Trophoblast cell (in vitro differentiated cells and primary cell): ENCODE measurements at regions not wholly inside any gene's neighbourhood (a gene's known extent, or its start where the extent isn't known, plus 50 kb on each side); places are given as distances from the start of the nearest gene placed in this dataset.

Experiments used
- DNase-seq, 2 donors: peaks; one replicate each; pipeline ENCODE4 v3.0.0-alpha.2; 2016
- H2AFZ ChIP-seq: 2 replicates; pipeline ENCODE4 v1.6.1; 2013; ENCODE audit warnings: low read length, moderate library complexity, mild to moderate bottlenecking; ENCODE audit not compliant: insufficient read depth, poor library complexity
- H2AK5ac ChIP-seq: 2 replicates; pipeline ENCODE4 v1.6.1; 2013; ENCODE audit warnings: mild to moderate bottlenecking, low read length
- H2BK120ac ChIP-seq: 2 replicates; pipeline ENCODE4 v1.6.1; 2013; ENCODE audit warnings: low read length, mild to moderate bottlenecking, moderate library complexity; ENCODE audit not compliant: insufficient read depth, poor library complexity
- H2BK12ac ChIP-seq: 2 replicates; pipeline ENCODE4 v1.6.1; 2013; ENCODE audit warnings: mild to moderate bottlenecking, low read length, moderate library complexity
- H2BK5ac ChIP-seq: 2 replicates; pipeline ENCODE4 v1.6.1; 2013; ENCODE audit warnings: low read length, low read depth, moderate library complexity, mild to moderate bottlenecking; ENCODE audit not compliant: poor library complexity
- H3K14ac ChIP-seq: 2 replicates; pipeline ENCODE4 v1.6.1; 2013; ENCODE audit warnings: mild to moderate bottlenecking, low read length
- H3K18ac ChIP-seq: 2 replicates; pipeline ENCODE4 v1.6.1; 2013; ENCODE audit warnings: mild to moderate bottlenecking, low read length
- H3K23ac ChIP-seq: 2 replicates; pipeline ENCODE4 v1.6.1; 2013; ENCODE audit warnings: low read length
- H3K27ac ChIP-seq: 2 replicates; pipeline ENCODE4 v1.5.1; 2013; ENCODE audit warnings: low read depth, mild to moderate bottlenecking, inconsistent platforms, low read length, moderate library complexity
- H3K27me3 ChIP-seq: 2 replicates; pipeline ENCODE4 v1.6.1; 2013; ENCODE audit warnings: inconsistent platforms, mild to moderate bottlenecking, low read length, moderate library complexity; ENCODE audit not compliant: insufficient read depth
- H3K36me3 ChIP-seq, 2 experiments: 1 replicate in 1 of 2; 2 replicates in 1 of 2; pipeline ENCODE4 v1.6.1; 2013; ENCODE audit warnings: low read length in 2 of 2, mild to moderate bottlenecking in 2 of 2, moderate library complexity in 1 of 2; ENCODE audit not compliant: insufficient read depth in 2 of 2, control insufficient read depth in 1 of 2
- H3K4ac ChIP-seq: 2 replicates; pipeline ENCODE4 v1.6.1; 2013; ENCODE audit warnings: low read depth, mild to moderate bottlenecking, low read length, moderate library complexity
- H3K4me1 ChIP-seq, 2 experiments: 1 replicate in 1 of 2; 2 replicates in 1 of 2; pipeline ENCODE4 v1.6.1; 2013; ENCODE audit warnings: low read length in 2 of 2, mild to moderate bottlenecking in 2 of 2, moderate library complexity in 1 of 2; ENCODE audit not compliant: insufficient read depth in 2 of 2, control insufficient read depth in 1 of 2
- H3K4me2 ChIP-seq: 2 replicates; pipeline ENCODE4 v1.6.1; 2013; ENCODE audit warnings: inconsistent platforms, mild to moderate bottlenecking, low read length, moderate library complexity
- H3K4me3 ChIP-seq: 2 replicates; pipeline ENCODE4 v1.5.1; 2013; ENCODE audit warnings: mild to moderate bottlenecking, low read depth, low read length, inconsistent platforms
- H3K79me1 ChIP-seq: one replicate; pipeline ENCODE4 v1.6.1; 2013; ENCODE audit warnings: low read length
- H3K79me2 ChIP-seq: 2 replicates; pipeline ENCODE4 v1.6.1; 2013; ENCODE audit warnings: low read length, mild to moderate bottlenecking; ENCODE audit not compliant: control insufficient read depth, insufficient read depth, poor library complexity
- H3K9ac ChIP-seq: 2 replicates; pipeline ENCODE4 v1.6.1; 2013; ENCODE audit warnings: mild to moderate bottlenecking, low read length
- H3K9me3 ChIP-seq: 2 replicates; pipeline ENCODE4 v1.6.1; 2013; ENCODE audit warnings: low read depth, mild to moderate bottlenecking, control low read depth, inconsistent platforms, low read length; ENCODE audit not compliant: insufficient read depth
- H4K12ac ChIP-seq: 2 replicates; pipeline ENCODE4 v1.6.1; 2013; ENCODE audit warnings: low read depth, mild to moderate bottlenecking, low read length, moderate library complexity
- H4K8ac ChIP-seq: 2 replicates; pipeline ENCODE4 v1.6.1; 2013; ENCODE audit warnings: low read depth, mild to moderate bottlenecking, low read length, moderate library complexity
- H4K91ac ChIP-seq: one replicate; pipeline ENCODE4 v1.6.1; 2013; ENCODE audit warnings: low read depth, mild to moderate bottlenecking, low read length, moderate library complexity
- WGBS: extraction: QIAGEN DNeasy Blood & Tissue Kit; methylation state at CpG from one replicate; pipeline ENCODE4 v1.1.7; 2013; ENCODE audit warnings: missing lambda C conversion rate; ENCODE audit not compliant: insufficient read length, insufficient coverage; ENCODE audit errors: extremely low coverage; 5-methylcytosine and 5-hydroxymethylcytosine counted together

DNA sequence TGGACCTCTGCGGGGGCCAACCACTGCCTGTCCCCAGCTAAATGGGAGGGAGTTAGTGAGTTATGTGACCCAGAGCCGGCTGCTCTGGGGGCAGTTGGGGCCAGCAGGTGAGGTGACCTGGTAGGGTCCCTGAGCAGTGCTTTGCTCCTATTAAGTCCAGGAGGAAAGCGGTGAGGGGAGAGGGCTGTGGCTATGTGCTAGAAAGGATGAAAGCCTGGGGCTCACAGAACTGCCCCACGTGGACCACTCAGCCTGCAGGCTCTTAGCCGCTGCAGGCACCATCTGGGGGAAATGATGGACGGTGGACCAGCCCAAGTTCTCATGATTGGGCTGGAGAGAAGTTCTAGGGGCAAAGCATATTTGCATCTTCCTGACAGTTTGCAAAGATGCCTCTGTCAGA lies 67.6 kb upstream of the ZNF536 start:
- H3K36me3 ChIP-seq = no peaks in the 10 kb centered on the region
- H3K79me2 ChIP-seq = no peaks in the 10 kb centered on the region
- no peak overlapping the region for H2AFZ ChIP-seq
- peaks cover 2% of the 10 kb centered on the region for H3K9me3 ChIP-seq
- no peak overlapping the region for H2BK5ac ChIP-seq
- H3K79me1 ChIP-seq = no peaks in the 10 kb centered on the region
- no peak overlapping the region for H2AK5ac ChIP-seq
- H4K12ac ChIP-seq = no peak overlapping the region
- H3K18ac ChIP-seq = no peak overlapping the region
- no peak overlapping the region for H3K27ac ChIP-seq
- H3K4me1 ChIP-seq = no peaks in the 10 kb centered on the region
- H2BK12ac ChIP-seq = no peak overlapping the region
- no peak overlapping the region for H3K14ac ChIP-seq
- H3K9ac ChIP-seq = no peak overlapping the region
- no peak overlapping the region for H4K8ac ChIP-seq
- H4K91ac ChIP-seq = no peak overlapping the region
- no peaks in the 10 kb centered on the region for H3K27me3 ChIP-seq
- H3K4ac ChIP-seq = no peak overlapping the region
- no peak overlapping the region for H3K23ac ChIP-seq
- WGBS = no CpG with 5 or more reads among the region's 6 CpGs
- no peak for DNase-seq
- no peak overlapping the region for H3K4me2 ChIP-seq
- no peak overlapping the region for H2BK120ac ChIP-seq
- H3K4me3 ChIP-seq = no peak overlapping the region

GRCh38 chr19:30305346-30306060 lies 66.7 kb upstream of the ZNF536 start:
- WGBS = no CpG with 5 or more reads among the region's 9 CpGs
- H3K4me1 ChIP-seq = no peaks in the 10 kb centered on the region
- no peak overlapping the region for H3K4me3 ChIP-seq
- H3K79me2 ChIP-seq = no peaks in the 10 kb centered on the region
- no peak overlapping the region for H2AK5ac ChIP-seq
- no peak overlapping the region for H4K91ac ChIP-seq
- H3K14ac ChIP-seq = no peak overlapping the region
- H3K4me2 ChIP-seq = no peak overlapping the region
- H3K79me1 ChIP-seq = no peaks in the 10 kb centered on the region
- H3K23ac ChIP-seq = no peak overlapping the region
- no peak overlapping the region for H2AFZ ChIP-seq
- no peak overlapping the region for H3K18ac ChIP-seq
- no peak overlapping the region for H3K27ac ChIP-seq
- H2BK5ac ChIP-seq = no peak overlapping the region
- no peak overlapping the region for H4K8ac ChIP-seq
- no peak for DNase-seq
- H3K27me3 ChIP-seq = no peaks in the 10 kb centered on the region
- H2BK120ac ChIP-seq = no peak overlapping the region
- H3K9me3 ChIP-seq = peaks cover 2% of the 10 kb centered on the region
- H4K12ac ChIP-seq = no peak overlapping the region
- H3K36me3 ChIP-seq = no peaks in the 10 kb centered on the region
- no peak overlapping the region for H3K9ac ChIP-seq
- no peak overlapping the region for H2BK12ac ChIP-seq
- H3K4ac ChIP-seq = no peak overlapping the region

DNA sequence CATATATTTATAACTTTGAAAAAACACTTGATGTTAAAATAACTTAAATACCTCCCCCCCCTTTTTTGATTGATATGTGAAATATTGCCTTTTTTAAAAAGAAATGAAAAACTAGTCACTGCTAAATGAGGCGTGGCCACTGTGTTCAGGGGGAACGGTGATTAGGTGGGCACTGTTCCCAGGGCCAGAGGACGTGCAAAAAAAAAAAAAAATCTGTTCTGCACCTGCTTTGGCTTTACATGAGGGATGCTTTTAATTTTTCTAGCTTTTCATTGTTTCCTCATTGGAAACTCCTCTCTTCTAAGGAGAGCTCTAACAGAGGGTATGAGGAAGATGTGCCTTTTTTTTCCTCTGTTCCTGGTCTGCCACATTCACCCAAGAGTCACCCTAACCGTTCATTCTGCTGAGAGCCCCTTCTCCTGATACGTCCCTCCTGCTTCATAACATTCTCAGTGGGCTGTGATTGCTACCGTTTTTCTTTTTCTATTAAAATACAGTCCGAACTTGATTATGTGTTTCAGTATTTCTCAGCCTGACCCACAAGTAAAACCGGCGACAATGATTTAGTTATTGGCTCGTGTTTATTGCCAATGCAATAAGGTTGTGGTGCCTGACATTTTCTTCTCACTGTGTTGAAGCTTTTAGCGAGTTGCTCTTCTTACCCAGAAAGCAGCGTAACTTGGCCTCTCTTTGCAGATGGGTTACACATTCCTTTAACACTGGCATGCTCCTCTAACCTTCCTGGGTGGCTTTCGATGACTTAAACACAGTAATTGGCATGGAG lies 64.8 kb upstream of the ZNF536 start:
- no peak overlapping the region for H3K27ac ChIP-seq
- H3K79me1 ChIP-seq = no peaks in the 10 kb centered on the region
- H3K4me1 ChIP-seq = no peaks in the 10 kb centered on the region
- H3K36me3 ChIP-seq = no peaks in the 10 kb centered on the region
- no peak overlapping the region for H3K18ac ChIP-seq
- H3K4me2 ChIP-seq = no peak overlapping the region
- no peaks in the 10 kb centered on the region for H3K79me2 ChIP-seq
- no peak overlapping the region for H3K14ac ChIP-seq
- no CpG with 5 or more reads among the region's 13 CpGs for WGBS
- no peak overlapping the region for H2BK5ac ChIP-seq
- no peak for DNase-seq
- no peaks in the 10 kb centered on the region for H3K27me3 ChIP-seq
- H3K9ac ChIP-seq = no peak overlapping the region
- peaks cover 2% of the 10 kb centered on the region for H3K9me3 ChIP-seq
- H4K8ac ChIP-seq = no peak overlapping the region
- no peak overlapping the region for H2BK12ac ChIP-seq
- H2AFZ ChIP-seq = no peak overlapping the region
- no peak overlapping the region for H4K91ac ChIP-seq
- H2BK120ac ChIP-seq = no peak overlapping the region
- no peak overlapping the region for H4K12ac ChIP-seq
- no peak overlapping the region for H3K23ac ChIP-seq
- H3K4ac ChIP-seq = no peak overlapping the region
- no peak overlapping the region for H2AK5ac ChIP-seq
- no peak overlapping the region for H3K4me3 ChIP-seq

GRCh38 chr19:30309176-30309575 lies 63.0 kb upstream of the ZNF536 start:
- no peak overlapping the region for H3K27ac ChIP-seq
- H2BK5ac ChIP-seq = no peak overlapping the region
- H2AFZ ChIP-seq = no peak overlapping the region
- H3K18ac ChIP-seq = no peak overlapping the region
- H3K14ac ChIP-seq = no peak overlapping the region
- DNase-seq = no peak
- H3K4ac ChIP-seq = no peak overlapping the region
- no peak overlapping the region for H3K9ac ChIP-seq
- H3K27me3 ChIP-seq = no peaks in the 10 kb centered on the region
- no peak overlapping the region for H2AK5ac ChIP-seq
- no peak overlapping the region for H3K4me2 ChIP-seq
- H3K4me1 ChIP-seq = no peaks in the 10 kb centered on the region
- no peak overlapping the region for H4K12ac ChIP-seq
- H3K79me1 ChIP-seq = no peaks in the 10 kb centered on the region
- no peak overlapping the region for H3K23ac ChIP-seq
- no peak overlapping the region for H2BK12ac ChIP-seq
- no peak overlapping the region for H4K91ac ChIP-seq
- H3K4me3 ChIP-seq = no peak overlapping the region
- H3K36me3 ChIP-seq = no peaks in the 10 kb centered on the region
- no peak overlapping the region for H4K8ac ChIP-seq
- H3K79me2 ChIP-seq = no peaks in the 10 kb centered on the region
- H3K9me3 ChIP-seq = peaks cover 2% of the 10 kb centered on the region
- WGBS = no CpG with 5 or more reads among the region's 6 CpGs
- H2BK120ac ChIP-seq = no peak overlapping the region
